Loucy (cell line): ENCODE measurements at regions not wholly inside any gene's neighbourhood (a gene's known extent, or its start where the extent isn't known, plus 50 kb on each side); places are given as distances from the start of the nearest gene placed in this dataset.

ENCODE experiments used
- EZH2phosphoT487 ChIP-seq: fragments of 200-600 bp; IDR thresholded peaks from 2 replicates; pipeline ENCODE4 v1.6.1; 2018; ENCODE audit warnings: antibody characterized with exemption, mild to moderate bottlenecking, moderate library complexity, borderline replicate concordance
- TF ChIP-seq, protein P1 (sequence below): fragments of 200-600 bp; sonication (generic); conservative IDR thresholded peaks from 2 replicates; pipeline ENCODE4 v1.5.1; 2014; ENCODE audit warnings: mild to moderate bottlenecking, antibody characterized with exemption, low read length

- TF ChIP-seq, protein P1, sequence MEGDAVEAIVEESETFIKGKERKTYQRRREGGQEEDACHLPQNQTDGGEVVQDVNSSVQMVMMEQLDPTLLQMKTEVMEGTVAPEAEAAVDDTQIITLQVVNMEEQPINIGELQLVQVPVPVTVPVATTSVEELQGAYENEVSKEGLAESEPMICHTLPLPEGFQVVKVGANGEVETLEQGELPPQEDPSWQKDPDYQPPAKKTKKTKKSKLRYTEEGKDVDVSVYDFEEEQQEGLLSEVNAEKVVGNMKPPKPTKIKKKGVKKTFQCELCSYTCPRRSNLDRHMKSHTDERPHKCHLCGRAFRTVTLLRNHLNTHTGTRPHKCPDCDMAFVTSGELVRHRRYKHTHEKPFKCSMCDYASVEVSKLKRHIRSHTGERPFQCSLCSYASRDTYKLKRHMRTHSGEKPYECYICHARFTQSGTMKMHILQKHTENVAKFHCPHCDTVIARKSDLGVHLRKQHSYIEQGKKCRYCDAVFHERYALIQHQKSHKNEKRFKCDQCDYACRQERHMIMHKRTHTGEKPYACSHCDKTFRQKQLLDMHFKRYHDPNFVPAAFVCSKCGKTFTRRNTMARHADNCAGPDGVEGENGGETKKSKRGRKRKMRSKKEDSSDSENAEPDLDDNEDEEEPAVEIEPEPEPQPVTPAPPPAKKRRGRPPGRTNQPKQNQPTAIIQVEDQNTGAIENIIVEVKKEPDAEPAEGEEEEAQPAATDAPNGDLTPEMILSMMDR, result no peak
- no peak for TF ChIP-seq EZH2phosphoT487
Observed at GRCh38 chr5:96066386-96066719, 104.7 kb upstream of the ELL2 start.
